CD8-positive, alpha-beta memory T cell (primary cell): ENCODE measurements at regions not wholly inside any gene's neighbourhood (a gene's known extent, or its start where the extent isn't known, plus 50 kb on each side); places are given as distances from the start of the nearest gene placed in this dataset.

Source experiments
- CTCF ChIA-PET: fragments of 350-600 bp; sonication (Branson Sonifier 250); formaldehyde crosslinking; loops from one replicate; lab custom pipeline; 2021; ENCODE audit warnings: antibody characterized with exemption; lab: Charles Lee
- POLR2A ChIA-PET: fragments of 350-600 bp; sonication (Branson Sonifier 250); formaldehyde crosslinking; loops from one replicate; lab custom pipeline; 2021; ENCODE audit warnings: antibody characterized with exemption; lab: Charles Lee
- DNase-seq, 5 donors: peaks; one replicate each; pipeline versions ENCODE4 v3.0.0 to v3.0.0-alpha.2; 2020 to 2022; ENCODE audit warnings: mixed read lengths in 1 of 5
- H3K27ac ChIP-seq: one replicate; pipeline ENCODE4 v1.7.0; 2013; ENCODE audit warnings: low read depth, mild to moderate bottlenecking, low read length, moderate library complexity
- H3K27me3 ChIP-seq: 2 replicates; pipeline ENCODE4 v1.7.0; 2013; ENCODE audit warnings: low read length, mild to moderate bottlenecking; ENCODE audit not compliant: insufficient read depth, poor library complexity, severe bottlenecking
- H3K36me3 ChIP-seq: 2 replicates; pipeline ENCODE4 v1.7.0; 2013; ENCODE audit warnings: mild to moderate bottlenecking, low read length, moderate library complexity; ENCODE audit not compliant: insufficient read depth
- H3K4me1 ChIP-seq: 2 replicates; pipeline ENCODE4 v1.7.0; 2013; ENCODE audit warnings: mild to moderate bottlenecking, low read length, moderate library complexity; ENCODE audit not compliant: insufficient read depth
- H3K4me3 ChIP-seq: 2 replicates; pipeline ENCODE4 v1.7.0; 2013; ENCODE audit warnings: mild to moderate bottlenecking, low read length
- H3K9me3 ChIP-seq: 2 replicates; pipeline ENCODE4 v1.7.0; 2013; ENCODE audit warnings: mild to moderate bottlenecking, low read length
- H3K27ac Mint-ChIP-seq, 8 donors: one replicate each; pipeline ENCODE4 v1.8.0; 2020 to 2021; ENCODE audit warnings: mixed read lengths in 8 of 8, mild to moderate bottlenecking in 6 of 8, inconsistent platforms in 3 of 8, moderate library complexity in 3 of 8
- H3K27me3 Mint-ChIP-seq, 2 donors: one replicate each; pipeline ENCODE4 v1.8.0; 2020 to 2021; ENCODE audit warnings: mixed read lengths in 2 of 2, mild to moderate bottlenecking in 1 of 2, moderate library complexity in 1 of 2
- H3K36me3 Mint-ChIP-seq, 3 donors: one replicate each; pipeline ENCODE4 v1.8.0; 2020 to 2021; ENCODE audit warnings: mixed read lengths in 3 of 3, inconsistent platforms in 1 of 3, mild to moderate bottlenecking in 1 of 3
- H3K4me1 Mint-ChIP-seq, 3 donors: one replicate each; pipeline ENCODE4 v1.8.0; 2020 to 2021; ENCODE audit warnings: mixed read lengths in 3 of 3, inconsistent platforms in 1 of 3, mild to moderate bottlenecking in 1 of 3
- H3K4me3 Mint-ChIP-seq, 7 donors: one replicate each; pipeline ENCODE4 v1.8.0; 2020 to 2021; ENCODE audit warnings: mixed read lengths in 7 of 7, mild to moderate bottlenecking in 6 of 7, moderate library complexity in 4 of 7, inconsistent platforms in 2 of 7
- H3K9me3 Mint-ChIP-seq, 5 donors: one replicate each; pipeline ENCODE4 v1.8.0; 2020 to 2022; ENCODE audit warnings: mixed read lengths in 5 of 5, mild to moderate bottlenecking in 3 of 5, moderate library complexity in 2 of 5, inconsistent platforms in 1 of 5

- POLR2A ChIA-PET = no interaction called here
- CTCF ChIA-PET = interaction anchor here (1.3 kb wide), 1 partner anchor 8 kb away, joined by 3 read pairs; no protein-coding TSS in a partner anchor
- no peak overlapping the region for H3K27ac ChIP-seq
- H3K4me3 ChIP-seq = no peak overlapping the region
- DNase-seq = no peak
- Mint-ChIP-seq H3K4me3 (no peak overlapping the region), H3K27ac (peak overlapping the region in 1 of 8 donors; percentile 6), H3K27me3 (peaks cover 0 to 16% of the 10 kb centered on the region in 2 donors), H3K9me3 (peaks cover 0 to 5% (median 0%) of the 10 kb centered on the region in 5 donors), H3K36me3 (no peaks in the 10 kb centered on the region), H3K4me1 (no peaks in the 10 kb centered on the region)
- no peaks in the 10 kb centered on the region for H3K4me1 ChIP-seq
- no peaks in the 10 kb centered on the region for H3K36me3 ChIP-seq
- H3K9me3 ChIP-seq = no peaks in the 10 kb centered on the region
- no peaks in the 10 kb centered on the region for H3K27me3 ChIP-seq
These were observed 984.0 kb upstream of the TMEM132C start for GRCh38 chr12:127282786-127283565.

GRCh38 chr12:127284021-127284420 lies 982.9 kb upstream of the TMEM132C start:
- Mint-ChIP-seq H3K4me1 (no peaks in the 10 kb centered on the region), H3K27ac (peak overlapping the region in 1 of 8 donors; percentile 83), H3K9me3 (peaks cover 0 to 5% (median 0%) of the 10 kb centered on the region in 5 donors), H3K4me3 (no peak overlapping the region), H3K36me3 (no peaks in the 10 kb centered on the region), H3K27me3 (peaks cover 0 to 9% of the 10 kb centered on the region in 2 donors)
- no peak overlapping the region for H3K4me3 ChIP-seq
- H3K27ac ChIP-seq = no peak overlapping the region
- DNase-seq = no peak
- H3K36me3 ChIP-seq = no peaks in the 10 kb centered on the region
- POLR2A ChIA-PET = no interaction called here
- CTCF ChIA-PET = no interaction called here
- H3K9me3 ChIP-seq = no peaks in the 10 kb centered on the region
- H3K27me3 ChIP-seq = no peaks in the 10 kb centered on the region
- no peaks in the 10 kb centered on the region for H3K4me1 ChIP-seq

- Mint-ChIP-seq H3K9me3 (peaks cover 0 to 5% (median 0%) of the 10 kb centered on the region in 5 donors), H3K4me3 (no peak overlapping the region), H3K27me3 (peaks cover 0 to 4% of the 10 kb centered on the region in 2 donors), H3K36me3 (no peaks in the 10 kb centered on the region), H3K27ac (no peak overlapping the region), H3K4me1 (no peaks in the 10 kb centered on the region)
- DNase-seq = no peak
- ChIA-PET POLR2A (no interaction called here), CTCF (no interaction called here)
- Histone ChIP-seq H3K36me3 (no peaks in the 10 kb centered on the region), H3K27ac (no peak overlapping the region), H3K9me3 (no peaks in the 10 kb centered on the region), H3K4me3 (no peak overlapping the region), H3K4me1 (no peaks in the 10 kb centered on the region), H3K27me3 (no peaks in the 10 kb centered on the region)
These were observed 982.0 kb upstream of the TMEM132C start for GRCh38 chr12:127284870-127285431.

GRCh38 chr12:127286281-127286680 lies 980.7 kb upstream of the TMEM132C start:
- H3K27ac Mint-ChIP-seq = no peak overlapping the region
- H3K4me3 Mint-ChIP-seq = no peak overlapping the region
- DNase-seq = no peak
- ChIA-PET CTCF (no interaction called here), POLR2A (no interaction called here)
- H3K36me3 ChIP-seq = no peaks in the 10 kb centered on the region
- H3K9me3 Mint-ChIP-seq = peaks cover 0 to 3% (median 0%) of the 10 kb centered on the region in 5 donors
- H3K36me3 Mint-ChIP-seq = no peaks in the 10 kb centered on the region
- H3K27me3 ChIP-seq = no peaks in the 10 kb centered on the region
- H3K4me3 ChIP-seq = no peak overlapping the region
- no peaks in the 10 kb centered on the region for H3K27me3 Mint-ChIP-seq
- no peaks in the 10 kb centered on the region for H3K9me3 ChIP-seq
- H3K27ac ChIP-seq = no peak overlapping the region
- no peaks in the 10 kb centered on the region for H3K4me1 ChIP-seq
- H3K4me1 Mint-ChIP-seq = no peaks in the 10 kb centered on the region

GRCh38 chr12:127287256-127287655 lies 979.7 kb upstream of the TMEM132C start:
- H3K4me3 Mint-ChIP-seq = no peak overlapping the region
- POLR2A ChIA-PET = no interaction called here

GRCh38 chr12:127290251-127290650 lies 976.7 kb upstream of the TMEM132C start:
- H3K27me3 Mint-ChIP-seq = peaks cover 0 to 5% of the 10 kb centered on the region in 2 donors
- Histone ChIP-seq H3K9me3 (no peaks in the 10 kb centered on the region), H3K27me3 (no peaks in the 10 kb centered on the region), H3K27ac (no peak overlapping the region), H3K4me3 (no peak overlapping the region), H3K4me1 (no peaks in the 10 kb centered on the region), H3K36me3 (no peaks in the 10 kb centered on the region)
- no peak for DNase-seq
- ChIA-PET CTCF (interaction anchor here (1.5 kb wide), 1 partner anchor 10 kb away, joined by 3 read pairs; no protein-coding TSS in a partner anchor), POLR2A (no interaction called here)
- H3K4me3 Mint-ChIP-seq = no peak overlapping the region
- peaks cover 0 to 5% (median 0%) of the 10 kb centered on the region in 5 donors for H3K9me3 Mint-ChIP-seq
- no peaks in the 10 kb centered on the region for H3K4me1 Mint-ChIP-seq
- no peaks in the 10 kb centered on the region for H3K36me3 Mint-ChIP-seq
- no peak overlapping the region for H3K27ac Mint-ChIP-seq

More at GRCh38 chr12:127287256-127287655, 979.7 kb upstream of the TMEM132C start:
- no peaks in the 10 kb centered on the region for H3K9me3 ChIP-seq
- H3K36me3 ChIP-seq = no peaks in the 10 kb centered on the region
- DNase-seq = no peak
- no peaks in the 10 kb centered on the region for H3K27me3 ChIP-seq
- no peaks in the 10 kb centered on the region for H3K36me3 Mint-ChIP-seq
- H3K4me1 ChIP-seq = no peaks in the 10 kb centered on the region
- H3K27ac Mint-ChIP-seq = no peak overlapping the region
- CTCF ChIA-PET = interaction anchor here (1.2 kb wide), 1 partner anchor 122 kb away, joined by 3 read pairs; no protein-coding TSS in a partner anchor
- peaks cover 0 to 3% (median 0%) of the 10 kb centered on the region in 5 donors for H3K9me3 Mint-ChIP-seq
- no peaks in the 10 kb centered on the region for H3K4me1 Mint-ChIP-seq
- no peaks in the 10 kb centered on the region for H3K27me3 Mint-ChIP-seq
- H3K27ac ChIP-seq = no peak overlapping the region
- no peak overlapping the region for H3K4me3 ChIP-seq

- Mint-ChIP-seq H3K4me3 (no peak overlapping the region), H3K27ac (no peak overlapping the region), H3K4me1 (no peaks in the 10 kb centered on the region), H3K27me3 (peaks cover 0 to 6% of the 10 kb centered on the region in 2 donors), H3K36me3 (no peaks in the 10 kb centered on the region), H3K9me3 (peaks cover 0 to 5% (median 0%) of the 10 kb centered on the region in 5 donors)
- DNase-seq = no peak
- POLR2A ChIA-PET = no interaction called here
- CTCF ChIA-PET = interaction anchor here (1.4 to 2.5 kb wide), 2 partner anchors 10 to 183 kb away, joined by 4 to 25 read pairs; no protein-coding TSS in a partner anchor
- no peaks in the 10 kb centered on the region for H3K27me3 ChIP-seq
- H3K36me3 ChIP-seq = no peaks in the 10 kb centered on the region
- H3K9me3 ChIP-seq = no peaks in the 10 kb centered on the region
- no peak overlapping the region for H3K27ac ChIP-seq
- no peaks in the 10 kb centered on the region for H3K4me1 ChIP-seq
- H3K4me3 ChIP-seq = no peak overlapping the region
These were observed 974.2 kb upstream of the TMEM132C start for GRCh38 chr12:127292736-127293135.
